ENCODE measurements at regions not wholly inside any gene's neighbourhood (a gene's known extent, or its start where the extent isn't known, plus 50 kb on each side); places are given as distances from the start of the nearest gene placed in this dataset.

DNA sequence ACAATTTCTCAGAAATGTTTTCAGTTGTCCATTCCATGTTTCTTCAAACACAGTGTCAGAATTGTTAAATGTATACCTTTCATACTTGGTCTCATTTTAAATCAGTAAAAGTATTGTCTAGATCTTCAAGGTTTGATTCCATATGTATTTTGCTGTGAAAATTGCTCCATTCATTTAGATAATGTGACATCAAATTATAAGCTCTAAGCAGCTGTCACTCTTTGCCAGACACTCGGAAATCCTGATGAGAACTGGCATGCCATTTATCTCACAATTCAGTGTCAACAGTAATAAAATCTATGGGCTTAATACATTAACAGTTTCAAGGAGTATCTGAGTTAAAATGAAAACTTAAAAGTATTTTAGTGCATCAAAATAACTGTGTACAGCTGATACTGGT, 1025.3 kb upstream of the EPHA6 start:
- TF ChIP-seq POLR2A (conservative IDR thresholded peaks at IDR 0.05) = no peak
- TF ChIP-seq GABPA (tag; conservative IDR thresholded peaks at IDR 0.05; ENCODE audit: low read depth) = no peak
- TF ChIP-seq FOXJ3 (CRISPR knock-in tag; IDR thresholded peaks at IDR 0.05) = no peak
- no peak for TF ChIP-seq ATF7 (IDR thresholded peaks at IDR 0.05)
- no peak for TF ChIP-seq POLR2AphosphoS5 (IDR thresholded peaks at IDR 0.05; ENCODE audit: control insufficient read depth, insufficient read depth, low read depth, low read length)
- no peak for TF ChIP-seq ZFX (CRISPR knock-in tag; IDR thresholded peaks at IDR 0.05)
- TF ChIP-seq HNRNPH1 (optimal IDR thresholded peaks at IDR 0.05; ENCODE audit: low read depth, low read length) = no peak
- TF ChIP-seq CEBPG (CRISPR knock-in tag; IDR thresholded peaks at IDR 0.05) = no peak
- TF ChIP-seq CEBPG (tag; conservative IDR thresholded peaks at IDR 0.05 in 1 of 2, IDR thresholded peaks at IDR 0.05 in 1 of 2) = no peak
- TF ChIP-seq, protein P1, sequence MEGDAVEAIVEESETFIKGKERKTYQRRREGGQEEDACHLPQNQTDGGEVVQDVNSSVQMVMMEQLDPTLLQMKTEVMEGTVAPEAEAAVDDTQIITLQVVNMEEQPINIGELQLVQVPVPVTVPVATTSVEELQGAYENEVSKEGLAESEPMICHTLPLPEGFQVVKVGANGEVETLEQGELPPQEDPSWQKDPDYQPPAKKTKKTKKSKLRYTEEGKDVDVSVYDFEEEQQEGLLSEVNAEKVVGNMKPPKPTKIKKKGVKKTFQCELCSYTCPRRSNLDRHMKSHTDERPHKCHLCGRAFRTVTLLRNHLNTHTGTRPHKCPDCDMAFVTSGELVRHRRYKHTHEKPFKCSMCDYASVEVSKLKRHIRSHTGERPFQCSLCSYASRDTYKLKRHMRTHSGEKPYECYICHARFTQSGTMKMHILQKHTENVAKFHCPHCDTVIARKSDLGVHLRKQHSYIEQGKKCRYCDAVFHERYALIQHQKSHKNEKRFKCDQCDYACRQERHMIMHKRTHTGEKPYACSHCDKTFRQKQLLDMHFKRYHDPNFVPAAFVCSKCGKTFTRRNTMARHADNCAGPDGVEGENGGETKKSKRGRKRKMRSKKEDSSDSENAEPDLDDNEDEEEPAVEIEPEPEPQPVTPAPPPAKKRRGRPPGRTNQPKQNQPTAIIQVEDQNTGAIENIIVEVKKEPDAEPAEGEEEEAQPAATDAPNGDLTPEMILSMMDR (IDR thresholded peaks at IDR 0.05 in 2 of 3, conservative IDR thresholded peaks at IDR 0.05 in 1 of 3; ENCODE audit: insufficient read depth in 2 of 3, low read depth in 1 of 3, low read length in 3 of 3) = no peak
- TF ChIP-seq, protein P2, sequence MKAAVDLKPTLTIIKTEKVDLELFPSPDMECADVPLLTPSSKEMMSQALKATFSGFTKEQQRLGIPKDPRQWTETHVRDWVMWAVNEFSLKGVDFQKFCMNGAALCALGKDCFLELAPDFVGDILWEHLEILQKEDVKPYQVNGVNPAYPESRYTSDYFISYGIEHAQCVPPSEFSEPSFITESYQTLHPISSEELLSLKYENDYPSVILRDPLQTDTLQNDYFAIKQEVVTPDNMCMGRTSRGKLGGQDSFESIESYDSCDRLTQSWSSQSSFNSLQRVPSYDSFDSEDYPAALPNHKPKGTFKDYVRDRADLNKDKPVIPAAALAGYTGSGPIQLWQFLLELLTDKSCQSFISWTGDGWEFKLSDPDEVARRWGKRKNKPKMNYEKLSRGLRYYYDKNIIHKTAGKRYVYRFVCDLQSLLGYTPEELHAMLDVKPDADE (conservative IDR thresholded peaks at IDR 0.05; ENCODE audit: control insufficient read depth, low read depth, low read length) = no peak
- no peak for TF ChIP-seq SP1 (CRISPR knock-in tag; IDR thresholded peaks at IDR 0.05)
- no peak for TF ChIP-seq SMARCC2 (IDR thresholded peaks at IDR 0.05; ENCODE audit: low read depth)
- no peak for TF ChIP-seq EZH2 (IDR thresholded peaks at IDR 0.05; ENCODE audit: borderline replicate concordance, low read depth, low read length)
- TF ChIP-seq EGR1 (conservative IDR thresholded peaks at IDR 0.05) = no peak

All from K562 (cell line).